GM19372 (cell line): ENCODE measurements at regions not wholly inside any gene's neighbourhood (a gene's known extent, or its start where the extent isn't known, plus 50 kb on each side); places are given as distances from the start of the nearest gene placed in this dataset.
"Not testable (repeated sequence)": the region's sequence is repeated elsewhere in the genome, so short reads cannot be mapped to it uniquely, and the experiment has no call there.

Source experiments
- ATAC-seq: cut with Tn5 transposase; IDR thresholded peaks from one replicate; pipeline ENCODE4 v1.9.1; 2021; ENCODE audit warnings: mild to moderate bottlenecking, low read depth, moderate library complexity; ENCODE audit not compliant: unreplicated experiment

DNA sequence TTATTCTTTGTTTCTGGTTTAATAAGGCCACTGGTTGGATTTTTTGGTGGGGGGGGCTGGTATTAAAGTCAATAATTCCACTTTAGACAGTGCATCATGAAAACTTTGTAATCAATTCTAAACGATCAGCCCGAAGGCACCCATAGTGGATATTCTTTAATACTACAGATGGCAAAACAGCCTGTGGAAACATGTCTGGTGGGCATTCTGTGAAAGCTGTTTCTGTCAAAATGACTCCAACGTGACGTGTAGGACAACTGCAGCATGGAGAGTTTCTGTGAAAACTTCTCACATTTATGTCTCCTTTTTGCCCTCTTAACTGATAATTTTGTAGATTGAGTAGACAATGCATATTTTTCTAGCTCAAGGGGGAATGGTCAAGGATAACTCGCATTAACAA lies 185.8 kb upstream of the FLRT2 start:
- ATAC-seq = no peak

DNA sequence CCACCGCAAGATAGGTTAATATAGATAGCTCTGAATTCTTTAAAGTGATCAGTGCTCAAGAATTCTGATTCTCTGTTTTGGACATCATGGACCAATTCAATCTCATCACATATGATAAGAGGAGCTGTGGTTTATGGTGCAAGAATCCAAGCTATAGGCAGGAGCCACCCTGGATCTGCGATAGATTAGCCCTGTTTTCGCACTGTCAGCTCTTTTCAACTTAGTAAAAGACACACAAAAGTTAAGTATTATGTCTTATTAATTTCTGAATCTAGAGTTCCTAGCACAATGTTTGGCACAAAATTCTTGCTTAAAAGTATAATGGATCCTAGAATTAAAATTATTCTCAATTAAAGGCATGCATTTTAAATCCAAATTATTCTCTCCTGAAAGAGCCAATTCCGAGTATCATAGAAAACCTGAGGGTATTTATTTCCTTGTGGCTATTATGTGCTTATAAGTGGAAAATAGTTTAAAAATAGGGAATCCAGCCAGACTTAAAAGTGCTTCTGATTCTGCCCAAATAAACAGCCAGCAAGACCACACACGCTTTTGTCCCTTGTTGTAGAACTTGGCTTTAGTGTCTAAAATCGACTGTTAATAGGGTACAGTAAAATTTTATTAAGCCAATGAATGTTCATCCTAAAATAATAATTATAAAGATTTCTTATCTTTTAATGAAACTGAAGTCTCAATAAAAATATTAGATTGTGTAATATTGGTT lies 184.9 kb upstream of the FLRT2 start:
- no peak for ATAC-seq

- ATAC-seq = no peak
Observed at GRCh38 chr14:85350667-85351066, 179.3 kb upstream of the FLRT2 start.

GRCh38 chr14:85352588-85352987 lies 177.4 kb upstream of the FLRT2 start:
- ATAC-seq = not testable (repeated sequence)

- no peak for ATAC-seq
Observed at GRCh38 chr14:85357120-85357519, 172.8 kb upstream of the FLRT2 start.

DNA sequence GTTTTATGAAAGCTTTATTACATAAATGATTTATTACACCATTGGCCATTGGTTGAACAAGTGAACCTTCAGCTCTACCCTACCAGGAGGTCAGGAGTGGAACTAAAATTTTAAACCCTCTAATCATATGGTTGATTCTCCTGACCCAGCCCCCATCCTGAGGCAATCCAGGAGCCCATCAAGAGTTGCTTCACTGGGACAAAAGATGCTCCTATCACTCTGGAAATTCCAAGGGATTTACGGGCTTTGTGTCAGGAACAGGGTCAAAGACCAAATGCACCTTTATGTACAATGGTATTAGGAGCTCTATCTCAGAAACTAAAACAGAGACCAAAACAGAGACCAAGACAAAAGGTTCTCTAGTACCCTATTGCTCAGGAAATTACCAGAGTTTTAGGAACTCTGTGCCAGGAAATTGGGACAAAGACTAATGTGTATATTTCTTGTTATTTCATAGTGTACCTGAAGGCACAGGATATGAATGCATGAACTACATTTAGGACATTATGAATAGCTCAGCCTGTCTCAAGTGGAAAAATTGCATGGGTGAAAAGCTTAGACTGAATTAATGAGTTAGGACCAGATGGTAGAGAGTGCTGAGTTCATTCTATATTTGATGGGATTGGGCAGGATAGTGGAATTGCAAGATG lies 171.7 kb upstream of the FLRT2 start:
- ATAC-seq = no peak

DNA sequence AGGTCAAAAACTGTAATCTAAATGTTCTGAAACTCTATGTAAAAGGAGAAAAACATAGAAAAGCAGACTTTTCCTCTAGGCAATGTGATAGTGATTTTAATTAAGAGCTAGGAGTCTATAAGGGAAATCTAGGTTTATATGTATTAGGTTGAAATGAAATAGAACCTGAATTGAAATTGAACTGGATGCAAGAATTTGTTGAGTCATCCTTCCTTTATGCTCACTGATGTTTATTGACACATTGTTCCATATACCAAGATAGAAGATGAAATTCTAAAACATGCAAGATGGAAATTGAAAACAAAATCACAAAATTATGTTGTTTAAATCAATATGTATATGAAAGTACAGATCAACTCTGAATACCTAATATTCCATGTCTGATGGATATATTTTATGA lies 170.4 kb upstream of the FLRT2 start:
- ATAC-seq = no peak

DNA sequence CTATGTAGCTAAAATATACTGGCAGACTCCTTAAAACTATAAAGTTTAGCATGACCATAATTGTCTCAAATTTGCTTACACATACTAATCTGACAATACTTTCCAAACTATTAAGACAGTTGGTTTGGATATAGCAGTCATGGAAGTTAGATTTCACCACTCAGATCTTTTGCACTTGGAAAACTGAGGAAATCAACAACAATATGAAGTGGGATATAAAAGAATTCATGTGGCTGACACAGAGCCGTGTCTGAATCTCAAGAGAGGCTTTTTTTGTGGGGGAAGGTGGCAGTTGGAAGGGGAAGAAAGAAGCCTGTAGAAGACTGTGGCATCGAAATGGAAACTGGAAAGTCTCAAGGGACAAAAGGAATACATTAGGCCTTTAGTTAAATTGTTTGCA lies 166.6 kb upstream of the FLRT2 start:
- ATAC-seq = no peak

DNA sequence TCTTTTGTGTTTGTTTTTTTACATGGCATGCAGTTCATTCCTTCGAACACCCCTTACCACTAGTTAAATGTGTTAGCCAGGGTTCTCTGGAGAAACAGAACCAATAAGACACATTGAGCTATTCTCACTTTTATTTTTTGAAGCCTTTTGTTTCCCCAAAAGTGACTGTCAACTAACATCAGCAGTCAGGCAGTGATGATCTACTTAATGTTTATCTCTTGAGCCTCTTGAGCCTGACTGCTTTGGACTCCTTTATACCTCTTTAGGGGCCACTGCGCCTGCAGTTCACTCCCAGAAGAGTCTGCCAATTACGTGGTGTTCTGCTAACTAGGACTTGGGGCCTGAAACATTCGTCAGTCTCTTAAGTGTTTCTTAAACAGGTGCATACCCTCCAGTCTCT lies 163.7 kb upstream of the FLRT2 start:
- ATAC-seq = no peak

GRCh38 chr14:85380881-85381280 lies 149.1 kb upstream of the FLRT2 start:
- no peak for ATAC-seq

DNA sequence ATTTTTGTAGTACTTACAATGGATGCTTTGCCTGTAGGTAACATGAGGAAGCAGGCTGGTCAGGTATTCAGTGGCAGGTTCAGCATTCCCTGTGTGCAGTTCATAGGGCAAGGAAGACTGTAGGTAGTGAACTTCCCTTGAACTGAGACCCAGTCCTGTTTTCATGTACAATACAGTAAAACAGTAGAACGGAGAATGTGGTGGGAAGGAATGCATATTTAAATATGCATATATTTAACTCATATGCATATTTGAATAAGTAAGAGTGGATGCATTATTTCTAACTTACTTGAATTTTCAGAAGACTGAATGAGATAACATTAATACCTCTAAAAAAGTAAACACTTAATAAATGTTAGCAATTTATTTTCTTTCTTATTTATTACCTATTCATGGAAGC lies 147.6 kb upstream of the FLRT2 start:
- no peak for ATAC-seq

DNA sequence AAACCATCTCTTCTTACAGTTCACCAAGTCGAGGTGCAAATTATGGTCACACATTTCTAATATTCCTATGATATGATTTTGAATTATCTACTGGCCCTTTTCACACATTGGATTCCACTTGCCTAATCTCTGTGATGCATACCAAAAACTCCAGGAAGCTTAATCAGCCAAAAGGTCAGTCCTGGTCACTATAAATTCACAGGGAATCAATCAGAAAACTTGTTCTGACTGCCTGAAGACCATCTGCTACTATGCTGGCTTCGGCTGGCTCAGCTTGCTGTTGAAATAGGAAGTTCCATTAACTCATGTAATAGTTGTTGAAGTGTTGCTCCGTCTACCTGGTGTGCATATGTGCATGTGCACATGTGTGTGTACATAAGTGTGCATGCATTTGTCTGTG lies 142.8 kb upstream of the FLRT2 start:
- no peak for ATAC-seq

DNA sequence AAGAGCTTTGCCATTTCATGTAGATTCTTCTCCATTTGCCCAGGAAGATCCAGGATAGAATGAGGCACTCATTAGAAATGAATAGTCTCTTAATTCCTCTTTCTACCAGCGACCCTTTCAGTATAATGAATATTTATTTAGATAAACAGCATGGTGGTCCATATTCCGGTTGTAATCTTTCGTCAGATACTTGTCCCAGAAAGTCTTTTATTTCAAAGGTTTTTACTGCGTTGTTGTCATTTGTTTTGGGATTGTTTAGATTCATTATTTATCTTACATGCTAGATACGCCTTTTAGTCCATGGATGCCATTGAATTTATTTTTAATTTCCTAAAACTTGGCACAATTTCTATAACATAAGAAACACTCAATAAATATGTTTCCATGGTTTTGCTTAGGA lies 139.7 kb upstream of the FLRT2 start:
- no peak for ATAC-seq

DNA sequence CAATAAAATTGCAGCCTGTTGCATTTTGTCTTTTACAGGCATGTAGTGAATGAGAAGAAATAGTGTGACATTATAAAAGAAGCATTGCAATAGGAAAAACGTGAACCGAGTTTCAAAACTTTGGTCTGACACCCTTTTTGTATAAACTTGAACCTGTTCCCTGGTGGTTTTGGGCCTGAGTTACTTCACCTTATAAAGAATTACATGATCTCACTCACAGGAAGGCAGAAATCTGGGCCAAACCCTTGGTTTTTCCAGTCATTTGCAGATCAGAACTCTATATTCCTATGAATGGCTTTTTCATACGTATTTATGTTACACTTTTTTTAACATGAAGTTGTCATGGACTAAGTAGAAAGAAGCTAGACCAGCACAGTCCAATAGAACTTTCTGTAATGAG lies 138.5 kb upstream of the FLRT2 start:
- no peak for ATAC-seq

DNA sequence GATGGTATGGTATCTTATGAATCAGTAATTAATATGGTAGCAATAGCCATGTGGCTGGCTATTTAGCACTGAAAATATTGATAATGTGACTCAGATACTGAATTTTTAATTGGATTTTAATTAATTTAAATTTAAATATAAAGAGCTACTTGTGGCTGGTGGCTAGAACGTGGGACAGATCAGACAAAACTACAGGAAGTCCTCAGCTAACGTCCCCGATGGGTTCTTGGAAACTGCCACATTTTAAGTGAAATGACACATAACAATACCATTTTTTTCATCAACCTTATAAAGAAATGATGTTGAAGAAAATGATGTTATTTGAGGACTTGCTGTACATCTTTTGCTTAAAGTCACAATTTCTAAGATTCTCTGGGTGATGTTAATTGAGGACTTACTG lies 138.1 kb upstream of the FLRT2 start:
- no peak for ATAC-seq

GRCh38 chr14:85399186-85399585 lies 130.8 kb upstream of the FLRT2 start:
- ATAC-seq = no peak

DNA sequence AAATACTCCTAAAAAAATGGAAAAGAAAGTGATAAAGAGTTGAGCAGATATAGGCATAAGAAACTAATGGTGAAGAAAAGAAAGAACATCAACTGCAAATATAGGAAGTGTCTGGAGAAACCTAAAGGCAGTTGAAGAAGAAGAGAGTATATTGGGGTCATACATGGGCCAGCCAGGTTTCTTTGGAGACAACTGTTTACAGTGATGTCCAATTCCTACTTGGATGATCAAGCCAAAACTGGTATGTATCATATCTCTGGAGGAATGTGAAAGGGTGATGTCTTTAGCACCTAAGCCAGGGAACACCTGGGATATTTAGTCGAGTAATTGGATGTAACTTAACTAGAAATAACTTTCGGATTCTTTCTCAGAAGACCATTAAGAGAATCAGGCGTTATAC lies 129.3 kb upstream of the FLRT2 start:
- no peak for ATAC-seq

- no peak for ATAC-seq
Observed at GRCh38 chr14:85401384-85401783, 128.6 kb upstream of the FLRT2 start.

DNA sequence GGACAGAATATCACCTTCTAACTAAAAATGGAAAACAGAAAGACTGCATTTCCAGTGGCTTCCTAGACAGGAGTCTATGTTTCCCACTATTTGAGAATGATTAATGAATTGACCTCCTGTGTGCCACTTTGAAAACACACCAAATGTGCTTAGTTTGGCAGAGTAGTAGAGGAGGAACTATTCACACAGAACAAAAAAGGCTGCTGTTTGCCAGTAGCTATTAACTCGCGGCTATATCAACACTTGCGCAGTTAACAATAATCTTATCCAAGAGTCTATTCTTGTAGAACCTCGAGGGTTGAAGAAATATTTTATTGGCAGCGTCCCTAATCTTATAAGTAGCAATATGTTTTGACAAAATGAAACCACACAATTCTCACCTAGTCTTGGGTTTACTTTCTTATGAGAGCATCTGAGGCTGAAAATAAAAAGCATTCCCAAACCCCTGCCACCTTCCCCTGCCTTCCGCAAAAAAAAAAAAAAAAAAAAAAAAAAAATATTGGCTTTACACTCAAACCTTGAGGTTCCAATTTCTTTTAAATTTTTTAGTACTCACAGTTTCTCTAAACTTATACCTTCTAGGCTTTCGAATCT lies 127.3 kb upstream of the FLRT2 start:
- ATAC-seq = no peak

DNA sequence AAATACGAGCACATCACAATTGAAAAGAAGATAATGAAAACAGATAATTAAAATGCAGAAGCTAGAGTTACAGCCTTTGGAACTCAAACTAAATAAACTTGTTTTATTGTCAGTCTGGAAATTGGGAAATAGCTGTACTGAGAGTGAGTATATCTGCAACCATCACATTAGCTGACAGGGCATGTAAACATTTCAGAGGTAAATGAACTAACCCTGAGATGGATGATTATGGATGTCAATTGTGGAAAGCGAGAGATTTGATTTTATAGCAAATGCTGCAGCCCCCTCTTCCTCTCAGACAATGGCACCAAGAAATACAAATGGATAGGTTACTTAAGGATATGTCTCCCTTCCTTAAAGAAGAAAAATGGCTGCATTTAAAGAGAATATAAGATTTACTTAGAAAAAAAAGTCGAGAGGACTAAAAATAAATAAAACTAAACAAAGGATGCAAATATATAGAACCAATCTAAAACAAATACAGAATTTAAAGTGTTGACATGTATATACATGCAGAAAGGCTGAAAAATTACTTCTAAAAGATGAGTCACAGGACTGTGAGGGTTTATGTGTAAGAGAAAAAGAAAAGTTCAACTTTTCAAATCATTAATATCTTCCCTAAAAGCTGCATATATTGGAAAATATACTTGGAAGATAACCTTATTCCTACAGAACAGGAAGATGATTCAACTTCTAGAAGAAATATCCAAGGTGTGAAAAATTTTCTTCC lies 120.3 kb upstream of the FLRT2 start:
- ATAC-seq = no peak

DNA sequence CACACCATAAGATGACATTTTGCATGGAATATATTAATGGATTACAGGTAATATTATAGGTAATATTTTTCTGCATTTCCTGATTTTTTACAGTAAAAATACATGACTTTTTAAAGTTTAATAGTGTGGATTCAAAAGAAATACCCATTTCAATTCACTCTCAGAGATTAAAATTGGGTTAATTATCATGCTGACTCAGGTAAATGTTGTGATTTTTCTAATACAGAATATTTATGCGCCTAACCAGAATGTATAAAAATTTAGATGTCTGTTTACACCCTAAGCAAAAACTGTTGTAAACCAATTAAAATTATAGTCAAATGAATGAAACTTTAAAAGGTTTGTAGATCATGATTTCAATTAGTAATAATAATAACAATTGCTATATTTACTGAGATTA lies 117.2 kb upstream of the FLRT2 start:
- no peak for ATAC-seq
